ENCODE measurements at regions not wholly inside any gene's neighbourhood (a gene's known extent, or its start where the extent isn't known, plus 50 kb on each side); places are given as distances from the start of the nearest gene placed in this dataset.

DNA sequence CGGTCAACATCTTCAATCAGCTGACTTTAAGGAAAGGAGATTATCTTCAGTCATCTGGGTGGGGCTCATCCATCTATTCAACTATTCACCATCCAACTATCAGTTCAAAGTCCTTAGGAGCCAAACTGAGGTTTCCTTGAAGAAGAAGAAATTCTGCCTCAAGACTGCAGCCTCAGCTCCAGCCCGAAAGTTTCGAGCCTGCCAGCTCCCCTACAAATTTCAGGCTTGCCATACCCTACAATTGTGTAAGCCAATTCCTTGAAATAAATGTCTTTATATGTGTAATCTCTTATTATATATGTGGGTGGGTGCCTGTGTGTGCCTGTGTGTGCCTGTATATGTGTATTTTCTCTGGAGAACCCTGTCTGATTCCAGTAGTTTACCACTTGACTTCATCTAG, 447.8 kb downstream of the INHBA start:
- TF ChIP-seq EP300 (IDR thresholded peaks at IDR 0.05) (no peak), BHLHE40 (IDR thresholded peaks at IDR 0.05; ENCODE audit: low read depth, low read length) (no peak), POLR2A (IDR thresholded peaks at IDR 0.05; ENCODE audit: low read length) (no peak), KDM1A (IDR thresholded peaks at IDR 0.05; ENCODE audit: low read depth) (no peak), RAD21 (conservative IDR thresholded peaks at IDR 0.05 in 1 of 2, IDR thresholded peaks at IDR 0.05 in 1 of 2) (no peak), JUNB (IDR thresholded peaks at IDR 0.05) (no peak), BCL3 (IDR thresholded peaks at IDR 0.05) (no peak), NR3C1 (IDR thresholded peaks at IDR 0.05) (no peak)
- TF ChIP-seq, protein P1, sequence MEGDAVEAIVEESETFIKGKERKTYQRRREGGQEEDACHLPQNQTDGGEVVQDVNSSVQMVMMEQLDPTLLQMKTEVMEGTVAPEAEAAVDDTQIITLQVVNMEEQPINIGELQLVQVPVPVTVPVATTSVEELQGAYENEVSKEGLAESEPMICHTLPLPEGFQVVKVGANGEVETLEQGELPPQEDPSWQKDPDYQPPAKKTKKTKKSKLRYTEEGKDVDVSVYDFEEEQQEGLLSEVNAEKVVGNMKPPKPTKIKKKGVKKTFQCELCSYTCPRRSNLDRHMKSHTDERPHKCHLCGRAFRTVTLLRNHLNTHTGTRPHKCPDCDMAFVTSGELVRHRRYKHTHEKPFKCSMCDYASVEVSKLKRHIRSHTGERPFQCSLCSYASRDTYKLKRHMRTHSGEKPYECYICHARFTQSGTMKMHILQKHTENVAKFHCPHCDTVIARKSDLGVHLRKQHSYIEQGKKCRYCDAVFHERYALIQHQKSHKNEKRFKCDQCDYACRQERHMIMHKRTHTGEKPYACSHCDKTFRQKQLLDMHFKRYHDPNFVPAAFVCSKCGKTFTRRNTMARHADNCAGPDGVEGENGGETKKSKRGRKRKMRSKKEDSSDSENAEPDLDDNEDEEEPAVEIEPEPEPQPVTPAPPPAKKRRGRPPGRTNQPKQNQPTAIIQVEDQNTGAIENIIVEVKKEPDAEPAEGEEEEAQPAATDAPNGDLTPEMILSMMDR (IDR thresholded peaks at IDR 0.05), result no peak
- TF ChIP-seq, protein P2, sequence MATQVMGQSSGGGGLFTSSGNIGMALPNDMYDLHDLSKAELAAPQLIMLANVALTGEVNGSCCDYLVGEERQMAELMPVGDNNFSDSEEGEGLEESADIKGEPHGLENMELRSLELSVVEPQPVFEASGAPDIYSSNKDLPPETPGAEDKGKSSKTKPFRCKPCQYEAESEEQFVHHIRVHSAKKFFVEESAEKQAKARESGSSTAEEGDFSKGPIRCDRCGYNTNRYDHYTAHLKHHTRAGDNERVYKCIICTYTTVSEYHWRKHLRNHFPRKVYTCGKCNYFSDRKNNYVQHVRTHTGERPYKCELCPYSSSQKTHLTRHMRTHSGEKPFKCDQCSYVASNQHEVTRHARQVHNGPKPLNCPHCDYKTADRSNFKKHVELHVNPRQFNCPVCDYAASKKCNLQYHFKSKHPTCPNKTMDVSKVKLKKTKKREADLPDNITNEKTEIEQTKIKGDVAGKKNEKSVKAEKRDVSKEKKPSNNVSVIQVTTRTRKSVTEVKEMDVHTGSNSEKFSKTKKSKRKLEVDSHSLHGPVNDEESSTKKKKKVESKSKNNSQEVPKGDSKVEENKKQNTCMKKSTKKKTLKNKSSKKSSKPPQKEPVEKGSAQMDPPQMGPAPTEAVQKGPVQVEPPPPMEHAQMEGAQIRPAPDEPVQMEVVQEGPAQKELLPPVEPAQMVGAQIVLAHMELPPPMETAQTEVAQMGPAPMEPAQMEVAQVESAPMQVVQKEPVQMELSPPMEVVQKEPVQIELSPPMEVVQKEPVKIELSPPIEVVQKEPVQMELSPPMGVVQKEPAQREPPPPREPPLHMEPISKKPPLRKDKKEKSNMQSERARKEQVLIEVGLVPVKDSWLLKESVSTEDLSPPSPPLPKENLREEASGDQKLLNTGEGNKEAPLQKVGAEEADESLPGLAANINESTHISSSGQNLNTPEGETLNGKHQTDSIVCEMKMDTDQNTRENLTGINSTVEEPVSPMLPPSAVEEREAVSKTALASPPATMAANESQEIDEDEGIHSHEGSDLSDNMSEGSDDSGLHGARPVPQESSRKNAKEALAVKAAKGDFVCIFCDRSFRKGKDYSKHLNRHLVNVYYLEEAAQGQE (IDR thresholded peaks at IDR 0.05), result no peak
- TF ChIP-seq, protein P3, sequence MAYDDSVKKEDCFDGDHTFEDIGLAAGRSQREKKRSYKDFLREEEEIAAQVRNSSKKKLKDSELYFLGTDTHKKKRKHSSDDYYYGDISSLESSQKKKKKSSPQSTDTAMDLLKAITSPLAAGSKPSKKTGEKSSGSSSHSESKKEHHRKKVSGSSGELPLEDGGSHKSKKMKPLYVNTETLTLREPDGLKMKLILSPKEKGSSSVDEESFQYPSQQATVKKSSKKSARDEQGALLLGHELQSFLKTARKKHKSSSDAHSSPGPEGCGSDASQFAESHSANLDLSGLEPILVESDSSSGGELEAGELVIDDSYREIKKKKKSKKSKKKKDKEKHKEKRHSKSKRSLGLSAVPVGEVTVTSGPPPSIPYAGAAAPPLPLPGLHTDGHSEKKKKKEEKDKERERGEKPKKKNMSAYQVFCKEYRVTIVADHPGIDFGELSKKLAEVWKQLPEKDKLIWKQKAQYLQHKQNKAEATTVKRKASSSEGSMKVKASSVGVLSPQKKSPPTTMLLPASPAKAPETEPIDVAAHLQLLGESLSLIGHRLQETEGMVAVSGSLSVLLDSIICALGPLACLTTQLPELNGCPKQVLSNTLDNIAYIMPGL (CRISPR knock-in tag; IDR thresholded peaks at IDR 0.05; ENCODE audit: borderline replicate concordance), result no peak

Data from A549 (cell line).